NK-92 treated with Interleukin-12 subunit alpha and Interleukin-12 subunit beta, amount 100 ng/mL, for 24 hours (cell line): ENCODE measurements at regions not wholly inside any gene's neighbourhood (a gene's known extent, or its start where the extent isn't known, plus 50 kb on each side); places are given as distances from the start of the nearest gene placed in this dataset.

Experiments used
- DNase-seq: peaks from one replicate; lab custom pipeline; 2025; lab: John Stamatoyannopoulos, UW

- DNase-seq: no peak
These were observed 261.5 kb downstream of the KLF6 start for GRCh38 chr10:3523309-3524050.

- no peak for DNase-seq
These were observed 268.1 kb downstream of the KLF6 start for GRCh38 chr10:3516923-3517255.

GRCh38 chr10:3516234-3516922 lies 268.6 kb downstream of the KLF6 start:
- DNase-seq: no peak

- DNase-seq: no peak
These were observed 270.3 kb downstream of the KLF6 start for GRCh38 chr10:3514691-3515090.

- no peak for DNase-seq
These were observed 272.7 kb downstream of the KLF6 start for GRCh38 chr10:3512263-3512662.

- no peak for DNase-seq
These were observed 273.5 kb downstream of the KLF6 start for GRCh38 chr10:3511483-3511882.

GRCh38 chr10:3510741-3511140 lies 274.3 kb downstream of the KLF6 start:
- DNase-seq: no peak

GRCh38 chr10:3509355-3509754 lies 275.7 kb downstream of the KLF6 start:
- DNase-seq: no peak

- no peak for DNase-seq
These were observed 281.7 kb downstream of the KLF6 start for GRCh38 chr10:3503299-3503698.

- DNase-seq: no peak
These were observed 282.3 kb downstream of the KLF6 start for GRCh38 chr10:3502673-3503072.

GRCh38 chr10:3500408-3500856 lies 284.6 kb downstream of the KLF6 start:
- DNase-seq: no peak

- DNase-seq: no peak
These were observed 285.9 kb downstream of the KLF6 start for GRCh38 chr10:3499120-3499519.

GRCh38 chr10:3497581-3497980 lies 287.4 kb downstream of the KLF6 start:
- no peak for DNase-seq

- no peak for DNase-seq
These were observed 288.9 kb downstream of the KLF6 start for GRCh38 chr10:3496138-3496537.

GRCh38 chr10:3495281-3495680 lies 289.7 kb downstream of the KLF6 start:
- DNase-seq: no peak

GRCh38 chr10:3494838-3495230 lies 290.2 kb downstream of the KLF6 start:
- DNase-seq: no peak

GRCh38 chr10:3494131-3494837 lies 290.7 kb downstream of the KLF6 start:
- DNase-seq: no peak

GRCh38 chr10:3493621-3494020 lies 291.4 kb downstream of the KLF6 start:
- no peak for DNase-seq

GRCh38 chr10:3491571-3491970 lies 293.4 kb downstream of the KLF6 start:
- no peak for DNase-seq

- no peak for DNase-seq
These were observed 297.8 kb downstream of the KLF6 start for GRCh38 chr10:3487228-3487627.

GRCh38 chr10:3486346-3487065 lies 298.5 kb downstream of the KLF6 start:
- DNase-seq: no peak

- DNase-seq: no peak
These were observed 299.8 kb downstream of the KLF6 start for GRCh38 chr10:3485057-3485686.
